HepG2 (cell line): ENCODE measurements at regions not wholly inside any gene's neighbourhood (a gene's known extent, or its start where the extent isn't known, plus 50 kb on each side); places are given as distances from the start of the nearest gene placed in this dataset.

Source experiments
- ARHGAP35 ChIP-seq: sonication (generic); formaldehyde crosslinking; IDR thresholded peaks from 2 replicates; pipeline ENCODE4 v1.9.0; 2022; ENCODE audit warnings: mild to moderate bottlenecking, inconsistent platforms, moderate library complexity, missing genetic modification reagents, borderline replicate concordance
- ARID5B ChIP-seq: IDR thresholded peaks from 2 replicates; pipeline ENCODE4 v1.4.0; 2020; ENCODE audit warnings: mild to moderate bottlenecking, missing genetic modification reagents
- BRF2 ChIP-seq: sonication (generic); formaldehyde crosslinking; IDR thresholded peaks from 2 replicates; pipeline ENCODE4 v1.8.1; 2022; ENCODE audit warnings: mild to moderate bottlenecking, missing genetic modification reagents
- ISL2 ChIP-seq: sonication (generic); formaldehyde crosslinking; IDR thresholded peaks from 2 replicates; pipeline ENCODE4 v1.5.0; 2020; ENCODE audit warnings: missing genetic modification reagents
- RBM22 ChIP-seq: fragments of 200-400 bp; formaldehyde crosslinking; optimal IDR thresholded peaks from 2 replicates; pipeline ENCODE3; 2017; ENCODE audit warnings: mild to moderate bottlenecking, low read length, moderate library complexity
- RORA ChIP-seq: sonication (generic); formaldehyde crosslinking; IDR thresholded peaks from 2 replicates; pipeline ENCODE4 v1.5.0; 2020; ENCODE audit warnings: mild to moderate bottlenecking, missing genetic modification reagents, moderate library complexity
- THAP7 ChIP-seq: sonication (generic); formaldehyde crosslinking; IDR thresholded peaks from 2 replicates; pipeline ENCODE4 v1.8.1; 2023; ENCODE audit warnings: mild to moderate bottlenecking, missing genetic modification reagents
- ZFX ChIP-seq: sonication (generic); formaldehyde crosslinking; IDR thresholded peaks from 2 replicates; pipeline ENCODE4 v1.4.0; 2020; ENCODE audit warnings: mild to moderate bottlenecking, low read depth, missing genetic modification reagents, moderate library complexity
- ZMYM4 ChIP-seq: sonication (generic); formaldehyde crosslinking; IDR thresholded peaks from 2 replicates; pipeline ENCODE4 v1.8.1; 2023; ENCODE audit warnings: mild to moderate bottlenecking, missing genetic modification reagents
- ZNF101 ChIP-seq: sonication (generic); formaldehyde crosslinking; IDR thresholded peaks from 2 replicates; pipeline ENCODE4 v1.4.0; 2020; ENCODE audit warnings: mild to moderate bottlenecking, low read depth, missing genetic modification reagents, borderline replicate concordance
- ZNF12 ChIP-seq: sonication (generic); formaldehyde crosslinking; IDR thresholded peaks from 2 replicates; pipeline ENCODE4 v1.5.0; 2020; ENCODE audit warnings: missing genetic modification reagents
- ZNF44 ChIP-seq: sonication (generic); formaldehyde crosslinking; IDR thresholded peaks from 2 replicates; pipeline ENCODE4 v1.5.1; 2020; ENCODE audit warnings: mild to moderate bottlenecking, missing genetic modification reagents
- ZNF615 ChIP-seq: sonication (generic); formaldehyde crosslinking; IDR thresholded peaks from 2 replicates; pipeline ENCODE4 v1.5.0; 2020; ENCODE audit warnings: mild to moderate bottlenecking, missing genetic modification reagents, borderline replicate concordance
- ZNF770 ChIP-seq: sonication (generic); formaldehyde crosslinking; IDR thresholded peaks from 2 replicates; pipeline ENCODE4 v1.5.0; 2020; ENCODE audit warnings: mild to moderate bottlenecking, missing genetic modification reagents

- peak; percentile 94 for TF ChIP-seq ZFX
- peak; percentile 88; the same call in 1 of the 2 replicates for TF ChIP-seq ZNF44
- TF ChIP-seq RBM22: no peak
- no peak for TF ChIP-seq BRF2
- peak; percentile 82; the same call in 1 of the 2 replicates for TF ChIP-seq ZNF770 (CRISPR knock-in tag)
- TF ChIP-seq THAP7 (CRISPR knock-in tag): peak; percentile 46; the same call in 1 of the 2 replicates
- peak; percentile 94 for TF ChIP-seq ARID5B (CRISPR knock-in tag)
- no peak; the same call in 1 of the 2 replicates for TF ChIP-seq ZNF101 (CRISPR knock-in tag)
- peak; percentile 90 for TF ChIP-seq ISL2 (CRISPR knock-in tag)
- TF ChIP-seq ZMYM4: peak; percentile 90
- TF ChIP-seq RORA (CRISPR knock-in tag): peak; percentile 77; the same call in 1 of the 2 replicates
- TF ChIP-seq ZNF615 (CRISPR knock-in tag): peak; percentile 85; the same call in 1 of the 2 replicates
- TF ChIP-seq ZNF12: peak; percentile 79
- TF ChIP-seq ARHGAP35: no peak; the same call in 1 of the 2 replicates
Measured at GRCh38 chr6:156719720-156720563, 57.2 kb upstream of the ARID1B start (continued).
